ENCODE measurements at regions not wholly inside any gene's neighbourhood (a gene's known extent, or its start where the extent isn't known, plus 50 kb on each side); places are given as distances from the start of the nearest gene placed in this dataset.

DNA sequence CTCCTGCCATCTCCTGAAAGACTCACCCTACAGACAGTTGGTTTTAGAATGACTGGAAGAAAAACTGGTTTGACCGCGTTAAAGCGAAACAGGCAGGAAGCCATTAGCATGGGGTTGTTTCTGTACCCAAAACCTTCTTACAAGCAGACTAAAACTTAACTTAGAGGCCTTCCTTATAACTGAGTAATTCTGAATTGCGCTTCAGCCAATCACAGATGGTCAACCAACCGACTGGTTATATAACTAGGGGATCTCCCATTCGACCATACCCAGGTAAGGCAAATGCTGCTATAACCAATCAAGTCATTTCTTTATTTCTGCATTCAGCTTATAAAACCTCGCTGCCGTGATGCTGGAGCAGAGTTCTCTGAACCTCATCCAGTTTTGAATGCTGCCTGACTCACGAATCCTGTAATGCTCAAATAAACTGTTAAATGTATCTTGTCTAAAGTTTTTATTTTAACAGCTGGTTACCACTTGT, 87.8 kb upstream of the DRD2 start:
- Mint-ChIP-seq H3K4me1 (peaks cover 55% of the 10 kb centered on the region), H3K4me3 (no peak overlapping the region), H3K27ac (no peak overlapping the region), H3K27me3 (ENCODE audit: insufficient read depth, low read depth, poor library complexity) (peaks cover 3% of the 10 kb centered on the region), H3K36me3 (ENCODE audit: low read depth) (no peaks in the 10 kb centered on the region), H3K9me3 (no peaks in the 10 kb centered on the region)
- no peak overlapping the region for H3K27ac ChIP-seq (ENCODE audit: low read depth)
- H3K9me2 ChIP-seq (ENCODE audit: insufficient read depth) = 0 out of 2 replicates have a peak, but pooled peaks cover 5% of the 10 kb centered on the region
- peak overlapping the region; percentile 6; the same call in 1 of the 2 replicates for H3K4me2 ChIP-seq
- DNase-seq (ENCODE audit: low spot score) = peak; percentile 28
- no peaks in the 10 kb centered on the region for H3K79me2 ChIP-seq (replicated peaks; ENCODE audit: insufficient read depth)
- no peaks in the 10 kb centered on the region for H4K20me1 ChIP-seq (replicated peaks; ENCODE audit: insufficient read depth)
- H3K27me3 ChIP-seq (ENCODE audit: insufficient read depth) = no peaks in the 10 kb centered on the region
- no peaks in the 10 kb centered on the region for H3K36me3 ChIP-seq (ENCODE audit: insufficient read depth)
- no peaks in the 10 kb centered on the region for H3F3A ChIP-seq (replicated peaks; ENCODE audit: low read depth)
- peak overlapping the region; percentile 1; the same call in 1 of the 2 replicates for H2AFZ ChIP-seq
- H3K4me3 ChIP-seq = no peak overlapping the region
- peaks cover 24% of the 10 kb centered on the region for H3K4me1 ChIP-seq (ENCODE audit: insufficient read depth)
- TF ChIP-seq, protein P1, sequence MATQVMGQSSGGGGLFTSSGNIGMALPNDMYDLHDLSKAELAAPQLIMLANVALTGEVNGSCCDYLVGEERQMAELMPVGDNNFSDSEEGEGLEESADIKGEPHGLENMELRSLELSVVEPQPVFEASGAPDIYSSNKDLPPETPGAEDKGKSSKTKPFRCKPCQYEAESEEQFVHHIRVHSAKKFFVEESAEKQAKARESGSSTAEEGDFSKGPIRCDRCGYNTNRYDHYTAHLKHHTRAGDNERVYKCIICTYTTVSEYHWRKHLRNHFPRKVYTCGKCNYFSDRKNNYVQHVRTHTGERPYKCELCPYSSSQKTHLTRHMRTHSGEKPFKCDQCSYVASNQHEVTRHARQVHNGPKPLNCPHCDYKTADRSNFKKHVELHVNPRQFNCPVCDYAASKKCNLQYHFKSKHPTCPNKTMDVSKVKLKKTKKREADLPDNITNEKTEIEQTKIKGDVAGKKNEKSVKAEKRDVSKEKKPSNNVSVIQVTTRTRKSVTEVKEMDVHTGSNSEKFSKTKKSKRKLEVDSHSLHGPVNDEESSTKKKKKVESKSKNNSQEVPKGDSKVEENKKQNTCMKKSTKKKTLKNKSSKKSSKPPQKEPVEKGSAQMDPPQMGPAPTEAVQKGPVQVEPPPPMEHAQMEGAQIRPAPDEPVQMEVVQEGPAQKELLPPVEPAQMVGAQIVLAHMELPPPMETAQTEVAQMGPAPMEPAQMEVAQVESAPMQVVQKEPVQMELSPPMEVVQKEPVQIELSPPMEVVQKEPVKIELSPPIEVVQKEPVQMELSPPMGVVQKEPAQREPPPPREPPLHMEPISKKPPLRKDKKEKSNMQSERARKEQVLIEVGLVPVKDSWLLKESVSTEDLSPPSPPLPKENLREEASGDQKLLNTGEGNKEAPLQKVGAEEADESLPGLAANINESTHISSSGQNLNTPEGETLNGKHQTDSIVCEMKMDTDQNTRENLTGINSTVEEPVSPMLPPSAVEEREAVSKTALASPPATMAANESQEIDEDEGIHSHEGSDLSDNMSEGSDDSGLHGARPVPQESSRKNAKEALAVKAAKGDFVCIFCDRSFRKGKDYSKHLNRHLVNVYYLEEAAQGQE (IDR thresholded peaks at IDR 0.05; ENCODE audit: unreplicated experiment) = no peak
- TF ChIP-seq, protein P2, sequence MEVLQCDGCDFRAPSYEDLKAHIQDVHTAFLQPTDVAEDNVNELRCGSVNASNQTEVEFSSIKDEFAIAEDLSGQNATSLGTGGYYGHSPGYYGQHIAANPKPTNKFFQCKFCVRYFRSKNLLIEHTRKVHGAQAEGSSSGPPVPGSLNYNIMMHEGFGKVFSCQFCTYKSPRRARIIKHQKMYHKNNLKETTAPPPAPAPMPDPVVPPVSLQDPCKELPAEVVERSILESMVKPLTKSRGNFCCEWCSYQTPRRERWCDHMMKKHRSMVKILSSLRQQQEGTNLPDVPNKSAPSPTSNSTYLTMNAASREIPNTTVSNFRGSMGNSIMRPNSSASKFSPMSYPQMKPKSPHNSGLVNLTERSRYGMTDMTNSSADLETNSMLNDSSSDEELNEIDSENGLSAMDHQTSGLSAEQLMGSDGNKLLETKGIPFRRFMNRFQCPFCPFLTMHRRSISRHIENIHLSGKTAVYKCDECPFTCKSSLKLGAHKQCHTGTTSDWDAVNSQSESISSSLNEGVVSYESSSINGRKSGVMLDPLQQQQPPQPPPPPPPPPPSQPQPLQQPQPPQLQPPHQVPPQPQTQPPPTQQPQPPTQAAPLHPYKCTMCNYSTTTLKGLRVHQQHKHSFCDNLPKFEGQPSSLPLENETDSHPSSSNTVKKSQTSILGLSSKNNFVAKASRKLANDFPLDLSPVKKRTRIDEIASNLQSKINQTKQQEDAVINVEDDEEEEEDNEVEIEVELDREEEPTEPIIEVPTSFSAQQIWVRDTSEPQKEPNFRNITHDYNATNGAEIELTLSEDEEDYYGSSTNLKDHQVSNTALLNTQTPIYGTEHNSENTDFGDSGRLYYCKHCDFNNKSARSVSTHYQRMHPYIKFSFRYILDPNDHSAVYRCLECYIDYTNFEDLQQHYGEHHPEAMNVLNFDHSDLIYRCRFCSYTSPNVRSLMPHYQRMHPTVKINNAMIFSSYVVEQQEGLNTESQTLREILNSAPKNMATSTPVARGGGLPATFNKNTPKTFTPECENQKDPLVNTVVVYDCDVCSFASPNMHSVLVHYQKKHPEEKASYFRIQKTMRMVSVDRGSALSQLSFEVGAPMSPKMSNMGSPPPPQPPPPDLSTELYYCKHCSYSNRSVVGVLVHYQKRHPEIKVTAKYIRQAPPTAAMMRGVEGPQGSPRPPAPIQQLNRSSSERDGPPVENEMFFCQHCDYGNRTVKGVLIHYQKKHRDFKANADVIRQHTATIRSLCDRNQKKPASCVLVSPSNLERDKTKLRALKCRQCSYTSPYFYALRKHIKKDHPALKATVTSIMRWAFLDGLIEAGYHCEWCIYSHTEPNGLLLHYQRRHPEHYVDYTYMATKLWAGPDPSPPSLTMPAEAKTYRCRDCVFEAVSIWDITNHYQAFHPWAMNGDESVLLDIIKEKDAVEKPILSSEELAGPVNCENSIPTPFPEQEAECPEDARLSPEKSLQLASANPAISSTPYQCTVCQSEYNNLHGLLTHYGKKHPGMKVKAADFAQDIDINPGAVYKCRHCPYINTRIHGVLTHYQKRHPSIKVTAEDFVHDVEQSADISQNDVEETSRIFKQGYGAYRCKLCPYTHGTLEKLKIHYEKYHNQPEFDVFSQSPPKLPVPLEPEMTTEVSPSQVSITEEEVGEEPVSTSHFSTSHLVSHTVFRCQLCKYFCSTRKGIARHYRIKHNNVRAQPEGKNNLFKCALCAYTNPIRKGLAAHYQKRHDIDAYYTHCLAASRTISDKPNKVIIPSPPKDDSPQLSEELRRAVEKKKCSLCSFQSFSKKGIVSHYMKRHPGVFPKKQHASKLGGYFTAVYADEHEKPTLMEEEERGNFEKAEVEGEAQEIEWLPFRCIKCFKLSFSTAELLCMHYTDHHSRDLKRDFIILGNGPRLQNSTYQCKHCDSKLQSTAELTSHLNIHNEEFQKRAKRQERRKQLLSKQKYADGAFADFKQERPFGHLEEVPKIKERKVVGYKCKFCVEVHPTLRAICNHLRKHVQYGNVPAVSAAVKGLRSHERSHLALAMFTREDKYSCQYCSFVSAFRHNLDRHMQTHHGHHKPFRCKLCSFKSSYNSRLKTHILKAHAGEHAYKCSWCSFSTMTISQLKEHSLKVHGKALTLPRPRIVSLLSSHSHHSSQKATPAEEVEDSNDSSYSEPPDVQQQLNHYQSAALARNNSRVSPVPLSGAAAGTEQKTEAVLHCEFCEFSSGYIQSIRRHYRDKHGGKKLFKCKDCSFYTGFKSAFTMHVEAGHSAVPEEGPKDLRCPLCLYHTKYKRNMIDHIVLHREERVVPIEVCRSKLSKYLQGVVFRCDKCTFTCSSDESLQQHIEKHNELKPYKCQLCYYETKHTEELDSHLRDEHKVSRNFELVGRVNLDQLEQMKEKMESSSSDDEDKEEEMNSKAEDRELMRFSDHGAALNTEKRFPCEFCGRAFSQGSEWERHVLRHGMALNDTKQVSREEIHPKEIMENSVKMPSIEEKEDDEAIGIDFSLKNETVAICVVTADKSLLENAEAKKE (CRISPR knock-in tag; IDR thresholded peaks at IDR 0.05) = no peak
- no peak for TF ChIP-seq CREB1 (CRISPR knock-in tag; IDR thresholded peaks at IDR 0.05; ENCODE audit: low read depth)
- TF ChIP-seq JUNB (IDR thresholded peaks at IDR 0.05; ENCODE audit: unreplicated experiment) = no peak
- TF ChIP-seq NANOG (IDR thresholded peaks at IDR 0.05; ENCODE audit: borderline replicate concordance) = no peak
- no peak for TF ChIP-seq ZNF331 (CRISPR knock-in tag; IDR thresholded peaks at IDR 0.05; ENCODE audit: low read depth)
- TF ChIP-seq STAT1 (IDR thresholded peaks at IDR 0.05; ENCODE audit: unreplicated experiment) = no peak
- TF ChIP-seq, protein P3, sequence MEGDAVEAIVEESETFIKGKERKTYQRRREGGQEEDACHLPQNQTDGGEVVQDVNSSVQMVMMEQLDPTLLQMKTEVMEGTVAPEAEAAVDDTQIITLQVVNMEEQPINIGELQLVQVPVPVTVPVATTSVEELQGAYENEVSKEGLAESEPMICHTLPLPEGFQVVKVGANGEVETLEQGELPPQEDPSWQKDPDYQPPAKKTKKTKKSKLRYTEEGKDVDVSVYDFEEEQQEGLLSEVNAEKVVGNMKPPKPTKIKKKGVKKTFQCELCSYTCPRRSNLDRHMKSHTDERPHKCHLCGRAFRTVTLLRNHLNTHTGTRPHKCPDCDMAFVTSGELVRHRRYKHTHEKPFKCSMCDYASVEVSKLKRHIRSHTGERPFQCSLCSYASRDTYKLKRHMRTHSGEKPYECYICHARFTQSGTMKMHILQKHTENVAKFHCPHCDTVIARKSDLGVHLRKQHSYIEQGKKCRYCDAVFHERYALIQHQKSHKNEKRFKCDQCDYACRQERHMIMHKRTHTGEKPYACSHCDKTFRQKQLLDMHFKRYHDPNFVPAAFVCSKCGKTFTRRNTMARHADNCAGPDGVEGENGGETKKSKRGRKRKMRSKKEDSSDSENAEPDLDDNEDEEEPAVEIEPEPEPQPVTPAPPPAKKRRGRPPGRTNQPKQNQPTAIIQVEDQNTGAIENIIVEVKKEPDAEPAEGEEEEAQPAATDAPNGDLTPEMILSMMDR (conservative IDR thresholded peaks at IDR 0.05; ENCODE audit: low read depth in 2 of 2) = no peak
- TF ChIP-seq, protein P4, sequence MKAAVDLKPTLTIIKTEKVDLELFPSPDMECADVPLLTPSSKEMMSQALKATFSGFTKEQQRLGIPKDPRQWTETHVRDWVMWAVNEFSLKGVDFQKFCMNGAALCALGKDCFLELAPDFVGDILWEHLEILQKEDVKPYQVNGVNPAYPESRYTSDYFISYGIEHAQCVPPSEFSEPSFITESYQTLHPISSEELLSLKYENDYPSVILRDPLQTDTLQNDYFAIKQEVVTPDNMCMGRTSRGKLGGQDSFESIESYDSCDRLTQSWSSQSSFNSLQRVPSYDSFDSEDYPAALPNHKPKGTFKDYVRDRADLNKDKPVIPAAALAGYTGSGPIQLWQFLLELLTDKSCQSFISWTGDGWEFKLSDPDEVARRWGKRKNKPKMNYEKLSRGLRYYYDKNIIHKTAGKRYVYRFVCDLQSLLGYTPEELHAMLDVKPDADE (IDR thresholded peaks at IDR 0.05) = no peak
- TF ChIP-seq EZH2phosphoT487 (IDR thresholded peaks at IDR 0.05; ENCODE audit: unreplicated experiment) = no peak
- no peak for TF ChIP-seq ZNF114 (CRISPR knock-in tag; IDR thresholded peaks at IDR 0.05)
- TF ChIP-seq POLR2AphosphoS5 (IDR thresholded peaks at IDR 0.05; ENCODE audit: low read depth) = no peak
- ATAC-seq = peak; percentile 31; the same call in 2 of the 3 replicates
